ENCODE measurements at regions not wholly inside any gene's neighbourhood (a gene's known extent, or its start where the extent isn't known, plus 50 kb on each side); places are given as distances from the start of the nearest gene placed in this dataset.

GRCh38 chr22:45103756-45104155, 60.0 kb upstream of the NUP50 start:
- DNase-seq, result no peak
- ATAC-seq, result no peak
- no peak for TF ChIP-seq CTCF (IDR thresholded peaks at IDR 0.05)
- Histone ChIP-seq H3K4me3 (no peak overlapping the region), H3K9me3 (no peaks in the 10 kb centered on the region), H3K4me1 (peaks cover 0 to 3% (median 0%) of the 10 kb centered on the region in 9 donors), H3K36me3 (no peaks in the 10 kb centered on the region), H3K27me3 (peaks cover 0 to 74% (median 51%) of the 10 kb centered on the region in 7 donors), H3K27ac (no peak overlapping the region)
- 56 to 64% methylated on average over 10 of the region's 10 CpGs for WGBS, 2 donors
- intact Hi-C loops (cut with DNase I), result loop anchor here in 3 of 10 donors (5.0 to 10.0 kb wide), 2 partner anchors 159 to 331 kb away; no protein-coding TSS in a partner anchor

- 91% methylated on average over 10 of the region's 10 CpGs for WGBS, 2 donors
- no peak for ATAC-seq
- no peak for TF ChIP-seq CTCF (IDR thresholded peaks at IDR 0.05)
- peaks cover 0 to 3% (median 0%) of the 10 kb centered on the region in 9 donors for H3K4me1 ChIP-seq
- intact Hi-C loops (cut with DNase I), result loop anchor here in 3 of 10 donors (5.0 to 10.0 kb wide), 2 partner anchors 158 to 330 kb away; no protein-coding TSS in a partner anchor
- H3K27me3 ChIP-seq, result peaks cover 0 to 71% (median 46%) of the 10 kb centered on the region in 7 donors
- no peak for DNase-seq
- H3K36me3 ChIP-seq, result no peaks in the 10 kb centered on the region
- H3K9me3 ChIP-seq, result no peaks in the 10 kb centered on the region
- H3K27ac ChIP-seq, result no peak overlapping the region
- H3K4me3 ChIP-seq, result no peak overlapping the region
These were observed 59.4 kb upstream of the NUP50 start for GRCh38 chr22:45104313-45104712.

- intact Hi-C loops (cut with DNase I), result loop anchor here in 1 of 10 donors (10.0 kb wide), 1 partner anchor 330 kb away; no protein-coding TSS in a partner anchor
- WGBS, 2 donors, result 62 to 63% methylated on average over 10 of the region's 10 CpGs
- peaks cover 0 to 62% (median 36%) of the 10 kb centered on the region in 7 donors for H3K27me3 ChIP-seq
These were observed 58.4 kb upstream of the NUP50 start for GRCh38 chr22:45105281-45105702.

GRCh38 chr22:45107671-45108070, 56.1 kb upstream of the NUP50 start:
- Histone ChIP-seq H3K27me3 (peaks cover 0 to 39% (median 22%) of the 10 kb centered on the region in 7 donors), H3K4me3 (no peak overlapping the region), H3K4me1 (no peaks in the 10 kb centered on the region), H3K9me3 (peaks cover 0 to 6% (median 0%) of the 10 kb centered on the region in 11 donors), H3K27ac (no peak overlapping the region), H3K36me3 (no peaks in the 10 kb centered on the region)
- TF ChIP-seq CTCF (IDR thresholded peaks at IDR 0.05), result no peak
- intact Hi-C loops (cut with DNase I), result loop anchor here in 1 of 10 donors (10.0 kb wide), 1 partner anchor 327 kb away; no protein-coding TSS in a partner anchor
- no peak for ATAC-seq
- no peak for DNase-seq
- WGBS, 2 donors, result 82 to 86% methylated on average over 6 of the region's 6 CpGs

More at GRCh38 chr22:45105281-45105702, 58.4 kb upstream of the NUP50 start:
- Histone ChIP-seq H3K4me3 (no peak overlapping the region), H3K36me3 (no peaks in the 10 kb centered on the region), H3K9me3 (no peaks in the 10 kb centered on the region), H3K4me1 (peaks cover 0 to 3% (median 0%) of the 10 kb centered on the region in 9 donors), H3K27ac (no peak overlapping the region)
- DNase-seq (no peak), ATAC-seq (no peak)
- no peak for TF ChIP-seq CTCF (IDR thresholded peaks at IDR 0.05)

All from heart right ventricle (tissue), 16 donors.